ENCODE measurements at regions not wholly inside any gene's neighbourhood (a gene's known extent, or its start where the extent isn't known, plus 50 kb on each side); places are given as distances from the start of the nearest gene placed in this dataset.

GRCh38 chr16:50474138-50474537 lies 74.1 kb upstream of the NKD1 start:
- Histone ChIP-seq H3K27me3 (ENCODE audit: control insufficient read depth, insufficient read depth, low read length) (no peaks in the 10 kb centered on the region), H3K4me3 (ENCODE audit: low read length in 3 of 3) (no peak overlapping the region), H3K36me3 (ENCODE audit: control insufficient read depth in 2 of 3, insufficient read depth in 3 of 3, low read length in 3 of 3) (no peaks in the 10 kb centered on the region), H3K27ac (ENCODE audit: low read depth in 2 of 2, low read length in 2 of 2) (no peak overlapping the region), H3K4me1 (ENCODE audit: control insufficient read depth in 2 of 3, insufficient read depth in 2 of 3, low read depth in 1 of 3, low read length in 3 of 3) (no peaks in the 10 kb centered on the region), H3K9me3 (ENCODE audit: control insufficient read depth in 2 of 3, insufficient read depth in 1 of 3, low read length in 3 of 3) (no peaks in the 10 kb centered on the region), H3K9ac (ENCODE audit: low read length in 3 of 3) (no peak overlapping the region)
- no peak for FAIRE-seq
- no peak for DNase-seq
- intact Hi-C loops (cut with DNase I), result no loop called here
- TF ChIP-seq, protein P1, sequence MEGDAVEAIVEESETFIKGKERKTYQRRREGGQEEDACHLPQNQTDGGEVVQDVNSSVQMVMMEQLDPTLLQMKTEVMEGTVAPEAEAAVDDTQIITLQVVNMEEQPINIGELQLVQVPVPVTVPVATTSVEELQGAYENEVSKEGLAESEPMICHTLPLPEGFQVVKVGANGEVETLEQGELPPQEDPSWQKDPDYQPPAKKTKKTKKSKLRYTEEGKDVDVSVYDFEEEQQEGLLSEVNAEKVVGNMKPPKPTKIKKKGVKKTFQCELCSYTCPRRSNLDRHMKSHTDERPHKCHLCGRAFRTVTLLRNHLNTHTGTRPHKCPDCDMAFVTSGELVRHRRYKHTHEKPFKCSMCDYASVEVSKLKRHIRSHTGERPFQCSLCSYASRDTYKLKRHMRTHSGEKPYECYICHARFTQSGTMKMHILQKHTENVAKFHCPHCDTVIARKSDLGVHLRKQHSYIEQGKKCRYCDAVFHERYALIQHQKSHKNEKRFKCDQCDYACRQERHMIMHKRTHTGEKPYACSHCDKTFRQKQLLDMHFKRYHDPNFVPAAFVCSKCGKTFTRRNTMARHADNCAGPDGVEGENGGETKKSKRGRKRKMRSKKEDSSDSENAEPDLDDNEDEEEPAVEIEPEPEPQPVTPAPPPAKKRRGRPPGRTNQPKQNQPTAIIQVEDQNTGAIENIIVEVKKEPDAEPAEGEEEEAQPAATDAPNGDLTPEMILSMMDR (IDR thresholded peaks at IDR 0.05; ENCODE audit: borderline replicate concordance, extremely low read depth, insufficient read depth), result no peak

GRCh38 chr16:50473356-50473945 lies 74.7 kb upstream of the NKD1 start:
- intact Hi-C loops (cut with DNase I), result no loop called here
- FAIRE-seq, result no peak
- DNase-seq, result peak in 1 of 5 donors; percentile 34
- H3K36me3 ChIP-seq (ENCODE audit: control insufficient read depth in 2 of 3, insufficient read depth in 3 of 3, low read length in 3 of 3), result no peaks in the 10 kb centered on the region
- no peak overlapping the region for H3K27ac ChIP-seq (ENCODE audit: low read depth in 2 of 2, low read length in 2 of 2)
- H3K9ac ChIP-seq (ENCODE audit: low read length in 3 of 3), result no peak overlapping the region
- H3K27me3 ChIP-seq (ENCODE audit: control insufficient read depth, insufficient read depth, low read length), result no peaks in the 10 kb centered on the region
- H3K4me3 ChIP-seq (ENCODE audit: low read length in 3 of 3), result no peak overlapping the region
- H3K4me1 ChIP-seq (ENCODE audit: control insufficient read depth in 2 of 3, insufficient read depth in 2 of 3, low read depth in 1 of 3, low read length in 3 of 3), result no peaks in the 10 kb centered on the region
- TF ChIP-seq, protein P1 (IDR thresholded peaks at IDR 0.05; ENCODE audit: borderline replicate concordance, extremely low read depth, insufficient read depth), result no peak
- H3K9me3 ChIP-seq (ENCODE audit: control insufficient read depth in 2 of 3, insufficient read depth in 1 of 3, low read length in 3 of 3), result no peaks in the 10 kb centered on the region

- H3K4me3 ChIP-seq (ENCODE audit: low read length in 3 of 3), result no peak overlapping the region
- TF ChIP-seq, protein P1 (IDR thresholded peaks at IDR 0.05; ENCODE audit: borderline replicate concordance, extremely low read depth, insufficient read depth), result no peak
- no peaks in the 10 kb centered on the region for H3K36me3 ChIP-seq (ENCODE audit: control insufficient read depth in 2 of 3, insufficient read depth in 3 of 3, low read length in 3 of 3)
- intact Hi-C loops (cut with DNase I), result no loop called here
- H3K27ac ChIP-seq (ENCODE audit: low read depth in 2 of 2, low read length in 2 of 2), result no peak overlapping the region
- H3K4me1 ChIP-seq (ENCODE audit: control insufficient read depth in 2 of 3, insufficient read depth in 2 of 3, low read depth in 1 of 3, low read length in 3 of 3), result peaks cover 0 to 1% (median 0%) of the 10 kb centered on the region in 3 donors
- H3K9ac ChIP-seq (ENCODE audit: low read length in 3 of 3), result no peak overlapping the region
- DNase-seq, result no peak
- FAIRE-seq, result no peak
- no peaks in the 10 kb centered on the region for H3K27me3 ChIP-seq (ENCODE audit: control insufficient read depth, insufficient read depth, low read length)
- no peaks in the 10 kb centered on the region for H3K9me3 ChIP-seq (ENCODE audit: control insufficient read depth in 2 of 3, insufficient read depth in 1 of 3, low read length in 3 of 3)
Measured at GRCh38 chr16:50472472-50472871, 75.7 kb upstream of the NKD1 start.

- DNase-seq, result no peak
- Histone ChIP-seq H3K9me3 (ENCODE audit: control insufficient read depth in 2 of 3, insufficient read depth in 1 of 3, low read length in 3 of 3) (no peaks in the 10 kb centered on the region), H3K36me3 (ENCODE audit: control insufficient read depth in 2 of 3, insufficient read depth in 3 of 3, low read length in 3 of 3) (no peaks in the 10 kb centered on the region), H3K9ac (ENCODE audit: low read length in 3 of 3) (no peak overlapping the region), H3K4me1 (ENCODE audit: control insufficient read depth in 2 of 3, insufficient read depth in 2 of 3, low read depth in 1 of 3, low read length in 3 of 3) (peaks cover 0 to 2% (median 0%) of the 10 kb centered on the region in 3 donors), H3K27ac (ENCODE audit: low read depth in 2 of 2, low read length in 2 of 2) (no peak overlapping the region), H3K4me3 (ENCODE audit: low read length in 3 of 3) (no peak overlapping the region), H3K27me3 (ENCODE audit: control insufficient read depth, insufficient read depth, low read length) (no peaks in the 10 kb centered on the region)
- intact Hi-C loops (cut with DNase I), result no loop called here
- no peak for FAIRE-seq
- TF ChIP-seq, protein P1 (IDR thresholded peaks at IDR 0.05; ENCODE audit: borderline replicate concordance, extremely low read depth, insufficient read depth), result no peak
Measured at GRCh38 chr16:50470687-50471086, 77.5 kb upstream of the NKD1 start.
